Mammary epithelial cell (primary cell): ENCODE measurements at regions not wholly inside any gene's neighbourhood (a gene's known extent, or its start where the extent isn't known, plus 50 kb on each side); places are given as distances from the start of the nearest gene placed in this dataset.

ENCODE experiments used
- EZH2 ChIP-seq: IDR thresholded peaks from 2 replicates; pipeline ENCODE4 v1.6.1; 2012; ENCODE audit warnings: low read length, inconsistent platforms, borderline replicate concordance
- TF ChIP-seq, protein P1 (sequence below), 2 donors: IDR thresholded peaks in 1 of 2; conservative IDR thresholded peaks in 1 of 2; 2 replicates each; pipeline ENCODE4 v1.5.1; 2011 to 2012; ENCODE audit warnings: inconsistent platforms in 2 of 2, low read length in 2 of 2, mild to moderate bottlenecking in 2 of 2, control low read depth in 1 of 2, low read depth in 1 of 2; ENCODE audit not compliant: insufficient read depth in 1 of 2; ENCODE audit errors: extremely low read depth in 1 of 2

DNA sequence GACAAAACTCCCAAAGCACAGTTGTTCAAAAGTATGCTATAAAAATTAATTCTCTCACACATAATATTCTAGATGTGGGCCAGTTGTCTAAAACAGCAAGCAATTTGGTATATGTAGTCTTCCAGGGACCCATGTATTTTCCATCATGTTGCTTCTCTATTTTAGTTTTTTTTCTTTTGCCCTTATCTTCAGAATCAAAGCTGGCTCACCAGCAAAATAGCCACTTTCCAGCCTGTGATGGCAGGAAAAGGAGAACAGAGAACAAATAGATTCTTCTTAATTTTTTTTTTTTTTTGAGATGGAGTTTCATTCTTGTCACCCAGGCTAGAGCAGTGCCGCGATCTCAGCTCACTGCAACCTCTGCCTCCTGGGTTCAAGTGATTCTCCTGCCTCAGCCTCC lies 680.8 kb upstream of the TENM3 start:
- TF ChIP-seq, protein P1, sequence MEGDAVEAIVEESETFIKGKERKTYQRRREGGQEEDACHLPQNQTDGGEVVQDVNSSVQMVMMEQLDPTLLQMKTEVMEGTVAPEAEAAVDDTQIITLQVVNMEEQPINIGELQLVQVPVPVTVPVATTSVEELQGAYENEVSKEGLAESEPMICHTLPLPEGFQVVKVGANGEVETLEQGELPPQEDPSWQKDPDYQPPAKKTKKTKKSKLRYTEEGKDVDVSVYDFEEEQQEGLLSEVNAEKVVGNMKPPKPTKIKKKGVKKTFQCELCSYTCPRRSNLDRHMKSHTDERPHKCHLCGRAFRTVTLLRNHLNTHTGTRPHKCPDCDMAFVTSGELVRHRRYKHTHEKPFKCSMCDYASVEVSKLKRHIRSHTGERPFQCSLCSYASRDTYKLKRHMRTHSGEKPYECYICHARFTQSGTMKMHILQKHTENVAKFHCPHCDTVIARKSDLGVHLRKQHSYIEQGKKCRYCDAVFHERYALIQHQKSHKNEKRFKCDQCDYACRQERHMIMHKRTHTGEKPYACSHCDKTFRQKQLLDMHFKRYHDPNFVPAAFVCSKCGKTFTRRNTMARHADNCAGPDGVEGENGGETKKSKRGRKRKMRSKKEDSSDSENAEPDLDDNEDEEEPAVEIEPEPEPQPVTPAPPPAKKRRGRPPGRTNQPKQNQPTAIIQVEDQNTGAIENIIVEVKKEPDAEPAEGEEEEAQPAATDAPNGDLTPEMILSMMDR (conservative IDR thresholded peaks at IDR 0.05 in 1 of 2, IDR thresholded peaks at IDR 0.05 in 1 of 2; ENCODE audit: extremely low read depth in 1 of 2, insufficient read depth in 1 of 2, low read depth in 1 of 2, low read length in 2 of 2) = no peak
- no peak for TF ChIP-seq EZH2
